RWPE2 (cell line): ENCODE measurements at regions not wholly inside any gene's neighbourhood (a gene's known extent, or its start where the extent isn't known, plus 50 kb on each side); places are given as distances from the start of the nearest gene placed in this dataset.

ENCODE experiments used
- ATAC-seq: fragments of 200-7000 bp; cut with Tn5 transposase; 3 replicates; pipeline ENCODE4 v1.9.1; 2021; ENCODE audit warnings: low read depth
- DNase-seq: peaks from one replicate; pipeline ENCODE4 v3.0.0-alpha.2; 2020; ENCODE audit warnings: low spot score
- H3K27ac ChIP-seq: fragments of 450-650 bp; 2 replicates; pipeline ENCODE4 v1.5.1; 2017; ENCODE audit warnings: mild to moderate bottlenecking; ENCODE audit not compliant: poor library complexity, severe bottlenecking
- H3K27me3 ChIP-seq: fragments of 250-450 bp; sonication (Bioruptor Pico); 2 replicates; pipeline ENCODE4 v1.5.1; 2021; ENCODE audit warnings: mild to moderate bottlenecking, moderate library complexity; ENCODE audit not compliant: insufficient read depth, poor library complexity, severe bottlenecking
- H3K36me3 ChIP-seq: fragments of 250-450 bp; sonication (Bioruptor Pico); 2 replicates; pipeline ENCODE4 v1.5.1; 2020; ENCODE audit warnings: low read depth, mild to moderate bottlenecking, moderate library complexity
- H3K4me1 ChIP-seq: fragments of 250-450 bp; sonication (Bioruptor Pico); 2 replicates; pipeline ENCODE4 v1.5.1; 2021; ENCODE audit warnings: mild to moderate bottlenecking, moderate library complexity; ENCODE audit not compliant: insufficient read depth, poor library complexity, severe bottlenecking
- H3K4me3 ChIP-seq: fragments of 250-450 bp; sonication (Bioruptor Pico); 2 replicates; pipeline ENCODE4 v1.5.1; 2021; ENCODE audit warnings: mild to moderate bottlenecking, moderate library complexity; ENCODE audit not compliant: severe bottlenecking
- H3K9me3 ChIP-seq: fragments of 250-450 bp; sonication (Bioruptor Pico); 2 replicates; pipeline ENCODE4 v1.5.1; 2021; ENCODE audit warnings: mild to moderate bottlenecking, moderate library complexity; ENCODE audit not compliant: severe bottlenecking
- TF ChIP-seq, protein P1 (sequence below): fragments of 450-650 bp; IDR thresholded peaks from one replicate; pipeline ENCODE4 v1.5.1; 2017; ENCODE audit warnings: mild to moderate bottlenecking, moderate library complexity; ENCODE audit not compliant: poor library complexity, severe bottlenecking

DNA sequence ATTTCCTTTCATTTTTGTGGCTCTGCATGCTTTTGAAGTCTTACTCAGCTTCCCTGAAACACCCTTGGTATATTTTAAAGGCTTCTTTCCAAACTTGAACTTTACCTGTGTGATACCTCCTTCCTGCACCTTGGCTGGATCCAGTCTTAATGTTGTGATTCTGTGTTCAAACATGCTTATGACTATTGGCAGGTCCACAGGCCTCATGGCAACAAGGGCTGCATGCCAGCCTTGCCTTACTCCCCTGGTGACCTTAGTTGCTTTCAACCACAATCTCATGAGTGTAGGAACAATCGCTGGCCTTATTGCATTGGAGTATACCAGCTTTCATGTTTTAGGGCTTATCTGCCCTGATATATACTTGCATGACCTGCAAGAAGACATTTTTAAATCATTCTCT is 238.7 kb downstream of the KIF20B start:
- no peak for DNase-seq

DNA sequence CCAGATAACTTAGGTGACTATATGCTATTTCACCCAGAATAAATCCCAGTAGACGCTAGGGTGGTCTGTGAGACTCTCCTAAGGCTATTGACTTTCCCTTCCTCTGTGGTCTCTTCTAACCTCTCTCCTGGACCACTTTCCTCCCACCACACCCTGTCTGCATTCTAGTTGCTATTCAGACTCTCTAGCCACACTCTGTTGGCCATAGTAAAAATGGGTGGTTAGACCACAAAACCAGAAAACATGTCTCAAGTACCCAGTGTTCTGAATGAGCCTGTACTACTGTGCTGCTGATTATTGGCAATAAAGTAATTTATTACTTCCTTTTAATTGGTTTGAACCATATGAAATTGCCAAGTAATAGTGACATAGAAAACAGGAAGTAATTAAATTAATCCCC is 240.8 kb downstream of the KIF20B start:
- Histone ChIP-seq H3K9me3 (no peaks in the 10 kb centered on the region), H3K4me1 (peaks cover 5% of the 10 kb centered on the region), H3K27me3 (no peaks in the 10 kb centered on the region), H3K36me3 (no peaks in the 10 kb centered on the region), H3K4me3 (no peak overlapping the region), H3K27ac (no peak overlapping the region)
- ATAC-seq (no peak), DNase-seq (no peak)
- TF ChIP-seq, protein P1, sequence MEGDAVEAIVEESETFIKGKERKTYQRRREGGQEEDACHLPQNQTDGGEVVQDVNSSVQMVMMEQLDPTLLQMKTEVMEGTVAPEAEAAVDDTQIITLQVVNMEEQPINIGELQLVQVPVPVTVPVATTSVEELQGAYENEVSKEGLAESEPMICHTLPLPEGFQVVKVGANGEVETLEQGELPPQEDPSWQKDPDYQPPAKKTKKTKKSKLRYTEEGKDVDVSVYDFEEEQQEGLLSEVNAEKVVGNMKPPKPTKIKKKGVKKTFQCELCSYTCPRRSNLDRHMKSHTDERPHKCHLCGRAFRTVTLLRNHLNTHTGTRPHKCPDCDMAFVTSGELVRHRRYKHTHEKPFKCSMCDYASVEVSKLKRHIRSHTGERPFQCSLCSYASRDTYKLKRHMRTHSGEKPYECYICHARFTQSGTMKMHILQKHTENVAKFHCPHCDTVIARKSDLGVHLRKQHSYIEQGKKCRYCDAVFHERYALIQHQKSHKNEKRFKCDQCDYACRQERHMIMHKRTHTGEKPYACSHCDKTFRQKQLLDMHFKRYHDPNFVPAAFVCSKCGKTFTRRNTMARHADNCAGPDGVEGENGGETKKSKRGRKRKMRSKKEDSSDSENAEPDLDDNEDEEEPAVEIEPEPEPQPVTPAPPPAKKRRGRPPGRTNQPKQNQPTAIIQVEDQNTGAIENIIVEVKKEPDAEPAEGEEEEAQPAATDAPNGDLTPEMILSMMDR: no peak

More for the DNA sequence above, 238.7 kb downstream of the KIF20B start:
- no peaks in the 10 kb centered on the region for H3K9me3 ChIP-seq
- H3K4me3 ChIP-seq: no peak overlapping the region
- no peaks in the 10 kb centered on the region for H3K36me3 ChIP-seq
- TF ChIP-seq, protein P1: no peak
- H3K27ac ChIP-seq: peak overlapping the region; percentile 11
- H3K27me3 ChIP-seq: no peaks in the 10 kb centered on the region
- no peak for ATAC-seq
- no peaks in the 10 kb centered on the region for H3K4me1 ChIP-seq

DNA sequence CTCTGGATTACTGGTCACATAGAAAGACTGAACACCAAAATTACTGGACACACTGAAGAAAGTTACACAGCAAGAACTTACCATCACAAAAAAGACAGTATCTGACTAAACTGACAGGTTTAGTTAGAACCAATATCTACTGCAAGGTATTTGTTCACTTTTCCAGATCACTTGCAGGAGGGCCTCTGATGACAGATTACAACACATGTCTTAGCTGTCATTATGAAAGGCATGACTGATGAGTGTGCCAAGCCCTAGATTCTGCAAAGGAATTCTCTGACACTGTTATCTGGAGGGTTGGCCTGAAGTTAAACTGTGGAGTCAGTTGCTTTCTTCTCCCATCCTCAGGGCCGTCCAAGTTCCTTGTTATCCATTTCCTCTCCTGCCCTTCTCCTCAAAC is 242.7 kb downstream of the KIF20B start:
- TF ChIP-seq, protein P1: no peak
- peaks cover 5% of the 10 kb centered on the region for H3K4me1 ChIP-seq
- DNase-seq (no peak), ATAC-seq (peak; percentile 41; the same call in 1 of the 3 replicates)
- H3K9me3 ChIP-seq: no peaks in the 10 kb centered on the region
- no peaks in the 10 kb centered on the region for H3K27me3 ChIP-seq
- no peaks in the 10 kb centered on the region for H3K36me3 ChIP-seq
- no peak overlapping the region for H3K27ac ChIP-seq
- H3K4me3 ChIP-seq: no peak overlapping the region

DNA sequence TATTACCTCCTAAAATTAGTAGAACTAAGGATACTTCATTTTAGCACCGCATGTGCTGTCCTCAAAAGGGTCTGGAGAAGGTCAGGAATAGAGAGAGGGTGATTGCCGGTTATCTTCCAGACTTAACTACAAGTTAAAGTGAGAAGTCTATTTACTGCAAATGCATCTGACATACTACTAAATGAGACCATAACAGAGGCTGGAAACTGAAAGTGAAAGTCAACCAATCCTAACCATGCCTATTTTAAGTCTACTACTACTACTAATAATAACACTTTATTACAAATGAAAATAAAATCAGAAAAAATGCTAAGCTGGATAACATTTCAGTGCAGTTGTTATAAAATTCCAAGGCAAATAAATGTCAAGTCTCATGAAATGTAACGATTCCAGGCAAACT is 244.7 kb downstream of the KIF20B start:
- no peaks in the 10 kb centered on the region for H3K27me3 ChIP-seq
- no peaks in the 10 kb centered on the region for H3K36me3 ChIP-seq
- peaks cover 5% of the 10 kb centered on the region for H3K4me1 ChIP-seq
- H3K27ac ChIP-seq: no peak overlapping the region
- ATAC-seq (no peak), DNase-seq (no peak)
- H3K4me3 ChIP-seq: no peak overlapping the region
- H3K9me3 ChIP-seq: no peaks in the 10 kb centered on the region
- TF ChIP-seq, protein P1: no peak

DNA sequence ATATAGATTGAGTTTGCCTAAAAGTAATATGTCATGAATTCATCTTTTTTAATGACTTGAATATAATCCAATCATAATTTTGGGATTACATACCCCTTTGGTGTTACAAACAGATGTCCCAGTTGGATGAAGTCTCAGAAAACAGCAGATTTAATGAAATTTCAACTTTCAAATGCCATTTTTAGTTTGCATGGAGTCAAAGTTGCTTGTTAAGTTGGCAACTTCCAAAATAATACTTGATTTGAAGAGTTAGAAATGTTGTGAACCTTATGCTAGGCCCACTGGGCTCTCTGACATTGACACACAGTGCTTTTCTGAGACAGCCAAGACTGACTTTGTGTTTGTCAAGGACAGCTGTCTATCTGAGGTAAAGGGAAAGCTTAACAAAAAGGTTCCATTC is 248.1 kb downstream of the KIF20B start:
- TF ChIP-seq, protein P1: no peak
- DNase-seq: no peak
- Histone ChIP-seq H3K4me1 (peaks cover 5% of the 10 kb centered on the region), H3K27ac (no peak overlapping the region), H3K4me3 (no peak overlapping the region), H3K27me3 (no peaks in the 10 kb centered on the region), H3K36me3 (no peaks in the 10 kb centered on the region), H3K9me3 (no peaks in the 10 kb centered on the region)
- no peak for ATAC-seq
